K562 (cell line): ENCODE measurements at regions not wholly inside any gene's neighbourhood (a gene's known extent, or its start where the extent isn't known, plus 50 kb on each side); places are given as distances from the start of the nearest gene placed in this dataset.
A peak's percentile ranks its signal among the peaks of the same experiment; 100 is the strongest.

ENCODE experiments used
- ATAC-seq: fragments of 200-7000 bp; cut with Tn5 transposase; 3 replicates; pipeline ENCODE4 v1.9.1; 2020; ENCODE audit warnings: moderate library complexity
- BruUV-seq: library from RNA; stranded (reverse); fragments of 400-500 nt; replicated peaks from 2 replicates; lab custom pipeline; 2021; lab: Mats Ljungman, UMichigan
- CTCF ChIA-PET: fragments of 300-600 bp; formaldehyde crosslinking; extraction: SDS; loops from one replicate; lab custom pipeline; 2021; ENCODE audit warnings: low intra/inter-chr PET ratio; lab: Yijun Ruan, JAX
- POLR2A ChIA-PET: fragments of 300-600, 350-650 bp; sonication (Branson Sonifier 250); formaldehyde crosslinking; extraction: SDS; loops from one replicate; lab custom pipeline; 2021; ENCODE audit warnings: antibody characterized with exemption, inconsistent platforms; lab: Yijun Ruan, JAX
- DNase-seq, 4 experiments: peaks; one replicate each; pipeline versions ENCODE4 v3.0.0 to v3.0.0-alpha.2; 2011 to 2018; ENCODE audit warnings: low spot score in 3 of 4, mixed read lengths in 3 of 4; ENCODE audit errors: extremely low read depth in 1 of 4
- FAIRE-seq: peaks from 2 replicates; lab custom pipeline; 2011; peaks lifted over from hg19 to GRCh38; lab: Jason Lieb, UNC
- H2AFZ ChIP-seq: 2 replicates; pipeline ENCODE4 v1.6.0; 2011; ENCODE audit warnings: low read depth, low read length, control low read depth, inconsistent platforms
- H3K27ac ChIP-seq: fragments of 200-600 bp; 3 replicates; pipeline ENCODE4 v1.8.0; 2011; ENCODE audit warnings: low read depth, mild to moderate bottlenecking, control low read depth, inconsistent platforms, low read length, moderate library complexity, mixed read lengths; ENCODE audit errors: extremely low read depth
- H3K27me3 ChIP-seq, 2 experiments: fragments of 300-600 bp in 1 of 2; 2 replicates in 1 of 2; 3 replicates in 1 of 2; pipeline versions ENCODE4 v1.6.0 to v1.8.0; 2011; ENCODE audit warnings: inconsistent platforms in 2 of 2, low read length in 2 of 2, mild to moderate bottlenecking in 1 of 2, mixed read lengths in 1 of 2, moderate library complexity in 1 of 2; ENCODE audit not compliant: control insufficient read depth in 2 of 2, insufficient read depth in 2 of 2
- H3K36me3 ChIP-seq: fragments of 300-600 bp; 3 replicates; pipeline ENCODE4 v1.8.0; 2011; ENCODE audit warnings: mild to moderate bottlenecking, low read length, inconsistent platforms; ENCODE audit not compliant: control insufficient read depth, insufficient read depth
- H3K4me1 ChIP-seq, 2 experiments: fragments of 200-600 bp in 1 of 2; replicated peaks in 1 of 2; 2 replicates in 1 of 2; 3 replicates in 1 of 2; pipeline versions ENCODE4 v1.5.1 to v1.8.0; 2011; ENCODE audit warnings: inconsistent platforms in 2 of 2, low read length in 2 of 2, mild to moderate bottlenecking in 1 of 2, mixed read lengths in 1 of 2, moderate library complexity in 1 of 2; ENCODE audit not compliant: control insufficient read depth in 2 of 2, insufficient read depth in 2 of 2
- H3K4me2 ChIP-seq: 2 replicates; pipeline ENCODE4 v1.6.1; 2011; ENCODE audit warnings: low read length, control low read depth, inconsistent platforms, mixed read lengths; ENCODE audit not compliant: insufficient read depth
- H3K4me3 ChIP-seq: fragments of 200-600 bp; sonication (generic), shearing (Covaris generic); 2 replicates; pipeline ENCODE4 v1.5.1; 2016; ENCODE audit warnings: control low read depth, inconsistent platforms
- H3K79me2 ChIP-seq: fragments of 200-600 bp; 3 replicates; pipeline ENCODE4 v1.8.0; 2011; ENCODE audit warnings: low read length, inconsistent platforms; ENCODE audit not compliant: control insufficient read depth, insufficient read depth
- H3K9ac ChIP-seq, 2 experiments: 2 replicates each; pipeline versions ENCODE4 v1.6.0 to v1.6.1; 2011; ENCODE audit warnings: low read depth in 2 of 2, low read length in 2 of 2, control low read depth in 1 of 2, inconsistent platforms in 1 of 2, mild to moderate bottlenecking in 1 of 2, mixed read lengths in 1 of 2; ENCODE audit not compliant: insufficient read depth in 1 of 2
- H3K9me1 ChIP-seq: one replicate; pipeline ENCODE4 v1.6.0; 2011; ENCODE audit warnings: inconsistent platforms, mild to moderate bottlenecking, low read length, moderate library complexity; ENCODE audit not compliant: control insufficient read depth, insufficient read depth
- H3K9me3 ChIP-seq: replicated peaks from 2 replicates; pipeline ENCODE4 v1.5.1; 2011; ENCODE audit warnings: low read depth, low read length, inconsistent platforms; ENCODE audit not compliant: control insufficient read depth, insufficient read depth
- H4K20me1 ChIP-seq: replicated peaks from 2 replicates; pipeline ENCODE4 v1.6.1; 2011; ENCODE audit warnings: low read length, inconsistent platforms, mixed read lengths; ENCODE audit not compliant: control insufficient read depth, insufficient read depth
- BDP1 ChIP-seq: IDR thresholded peaks from 3 replicates; pipeline ENCODE4 v1.6.1; 2011; ENCODE audit not compliant: insufficient read length, insufficient read depth
- CHD2 ChIP-seq: IDR thresholded peaks from 2 replicates; pipeline ENCODE4 v1.6.1; 2011; ENCODE audit warnings: low read depth, low read length
- HMG20A ChIP-seq: fragments of 450-650 bp; formaldehyde crosslinking; conservative IDR thresholded peaks from 2 replicates; pipeline ENCODE4 v1.4.0; 2020; ENCODE audit warnings: mild to moderate bottlenecking, mixed read lengths
- HOMEZ ChIP-seq: fragments of 250-450 bp; sonication (Bioruptor Pico); IDR thresholded peaks from 2 replicates; pipeline ENCODE4 v1.4.0; 2020; ENCODE audit warnings: mild to moderate bottlenecking, moderate library complexity
- HSF4 ChIP-seq: fragments of 250-450 bp; sonication (Bioruptor Pico); IDR thresholded peaks from 2 replicates; pipeline ENCODE4 v2.1.2; 2022; ENCODE audit warnings: mild to moderate bottlenecking, moderate library complexity, borderline replicate concordance
- MCM7 ChIP-seq, 2 experiments: fragments of 450-650 bp; IDR thresholded peaks; 2 replicates each; pipeline ENCODE4 v1.6.1; 2016 to 2018
- MLX ChIP-seq, 2 experiments: fragments of 450-650 bp in 1 of 2; sonication (generic) in 1 of 2; formaldehyde crosslinking; conservative IDR thresholded peaks; 2 replicates each; pipeline versions ENCODE4 v1.4.0 to v1.8.1; 2020 to 2022; ENCODE audit warnings: mild to moderate bottlenecking in 1 of 2, missing genetic modification reagents in 1 of 2
- SAFB2 ChIP-seq: fragments of 200-400 bp; formaldehyde crosslinking; IDR thresholded peaks from 2 replicates; pipeline ENCODE4 v1.6.1; 2018; ENCODE audit warnings: borderline replicate concordance, low read length, low read depth, moderate library complexity; ENCODE audit not compliant: severe bottlenecking
- SIN3B ChIP-seq: fragments of 450-650 bp; IDR thresholded peaks from 2 replicates; pipeline ENCODE4 v1.6.1; 2017; ENCODE audit warnings: low read depth, mild to moderate bottlenecking, moderate library complexity
- THAP12 ChIP-seq: fragments of 250-450 bp; sonication (Bioruptor Pico); IDR thresholded peaks from 2 replicates; pipeline ENCODE4 v1.9.0; 2021; ENCODE audit warnings: mild to moderate bottlenecking, inconsistent platforms
- U2AF2 ChIP-seq: fragments of 200-400 bp; formaldehyde crosslinking; optimal IDR thresholded peaks from 2 replicates; pipeline ENCODE3; 2017; ENCODE audit warnings: low read depth, mild to moderate bottlenecking, low read length
- XRCC3 ChIP-seq: fragments of 450-650 bp; IDR thresholded peaks from 2 replicates; pipeline ENCODE4 v1.6.1; 2017; ENCODE audit warnings: mild to moderate bottlenecking, moderate library complexity
- ZKSCAN1 ChIP-seq: fragments of 150-350 bp; IDR thresholded peaks from 2 replicates; pipeline ENCODE4 v1.6.1; 2016; ENCODE audit warnings: low read depth, low read length
- ZNF311 ChIP-seq: fragments of 250-450 bp; sonication (Bioruptor Pico); IDR thresholded peaks from 2 replicates; pipeline ENCODE4 v1.4.0; 2020; ENCODE audit warnings: mild to moderate bottlenecking, moderate library complexity
- ZNF398 ChIP-seq: fragments of 250-450 bp; sonication (Bioruptor Pico); IDR thresholded peaks from 2 replicates; pipeline ENCODE4 v1.8.0; 2021; ENCODE audit warnings: moderate library complexity, mild to moderate bottlenecking, inconsistent platforms
- ZNF586 ChIP-seq: fragments of 450-650 bp; formaldehyde crosslinking; conservative IDR thresholded peaks from 2 replicates; pipeline ENCODE4 v1.4.0; 2020; ENCODE audit warnings: mild to moderate bottlenecking, moderate library complexity
- ZNF76 ChIP-seq: fragments of 250-450 bp; sonication (Bioruptor Pico); IDR thresholded peaks from 2 replicates; pipeline ENCODE4 v1.4.0; 2020; ENCODE audit warnings: mild to moderate bottlenecking, moderate library complexity, borderline replicate concordance
- ZNF766 ChIP-seq: fragments of 200-800 bp; sonication (Bioruptor generic); conservative IDR thresholded peaks from 2 replicates; pipeline ENCODE4 v1.6.1; 2016; ENCODE audit warnings: missing genetic modification characterization, missing compliant biosample characterization
- WGBS: fragments of 100-300 bp; shearing (Covaris generic); methylation state at CpG from one replicate; pipeline ENCODE4 v1.1.6; 2016; ENCODE audit warnings: low coverage, mixed read lengths; ENCODE audit not compliant: insufficient coverage; ENCODE audit errors: missing lambda C conversion rate; 5-methylcytosine and 5-hydroxymethylcytosine counted together
- in situ Hi-C: fragments of 300-500 bp; cut with MboI; formaldehyde crosslinking; loops from 4 replicates; pipeline ENCODE4 v1.15.0; 2018; ENCODE audit warnings: inconsistent platforms, mixed read lengths
- intact Hi-C: fragments of 100-400 bp; cut with micrococcal nuclease; formaldehyde crosslinking; loops from 2 replicates; pipeline ENCODE4 v1.14.2; 2022

GRCh38 chrX:40166582-40166981 is 68.8 kb upstream of the BCOR start:
- Histone ChIP-seq H3K27me3 (no peaks in the 10 kb centered on the region), H3K27ac (no peak overlapping the region), H3K4me2 (no peak overlapping the region), H3K9me3 (no peaks in the 10 kb centered on the region), H3K4me3 (no peak overlapping the region), H2AFZ (no peak overlapping the region), H3K36me3 (peaks cover 3% of the 10 kb centered on the region; the same call in 1 of the 3 replicates), H4K20me1 (no peaks in the 10 kb centered on the region), H3K9ac (peak overlapping the region in 1 of 2 experiments; percentile 67; a peak in 1 of 4 replicates), H3K4me1 (peaks cover 25 to 45% of the 10 kb centered on the region in 2 experiments), H3K79me2 (peaks cover 50% of the 10 kb centered on the region), H3K9me1 (no peaks in the 10 kb centered on the region)
- CTCF ChIA-PET = no interaction called here
- DNase-seq (no peak), ATAC-seq (no peak), FAIRE-seq (no peak)
- POLR2A ChIA-PET = interaction anchor here (1.3 kb wide), 1 partner anchor 153 kb away, joined by 3 read pairs; no protein-coding TSS in a partner anchor
- in situ Hi-C loops = no loop called here
- 51% methylated on average over 3 of the region's 4 CpGs for WGBS
- no TSS peak for BruUV-seq
- intact Hi-C loops = no loop called here
- TF ChIP-seq U2AF2 = no peak
- no peak for TF ChIP-seq CHD2
- TF ChIP-seq BDP1 = no peak
- TF ChIP-seq SAFB2 = no peak
- no peak for TF ChIP-seq THAP12 (CRISPR knock-in tag)
- TF ChIP-seq HOMEZ (CRISPR knock-in tag) = no peak
- TF ChIP-seq ZNF766 (CRISPR knock-in tag) = no peak
- TF ChIP-seq MLX (CRISPR knock-in tag; conservative IDR thresholded peaks at IDR 0.05) = no peak
- TF ChIP-seq HMG20A (CRISPR knock-in tag) = no peak
- no peak for TF ChIP-seq ZNF76 (CRISPR knock-in tag)
- TF ChIP-seq SIN3B = no peak
- TF ChIP-seq ZNF398 (CRISPR knock-in tag) = no peak
- TF ChIP-seq XRCC3 = no peak
- TF ChIP-seq HSF4 (CRISPR knock-in tag) = no peak
- no peak for TF ChIP-seq ZNF586 (CRISPR knock-in tag)
- TF ChIP-seq ZNF311 (CRISPR knock-in tag) = no peak
- TF ChIP-seq ZKSCAN1 = no peak
- TF ChIP-seq MCM7 (IDR thresholded peaks at IDR 0.05) = no peak
